A204.1 (cell line): ENCODE measurements at regions not wholly inside any gene's neighbourhood (a gene's known extent, or its start where the extent isn't known, plus 50 kb on each side); places are given as distances from the start of the nearest gene placed in this dataset.
"Not testable (repeated sequence)": the region's sequence is repeated elsewhere in the genome, so short reads cannot be mapped to it uniquely, and the experiment has no call there.

Experiments used
- FAIRE-seq: peaks from 2 replicates; lab custom pipeline; 2012; peaks lifted over from hg19 to GRCh38; lab: Jason Lieb, UNC

DNA sequence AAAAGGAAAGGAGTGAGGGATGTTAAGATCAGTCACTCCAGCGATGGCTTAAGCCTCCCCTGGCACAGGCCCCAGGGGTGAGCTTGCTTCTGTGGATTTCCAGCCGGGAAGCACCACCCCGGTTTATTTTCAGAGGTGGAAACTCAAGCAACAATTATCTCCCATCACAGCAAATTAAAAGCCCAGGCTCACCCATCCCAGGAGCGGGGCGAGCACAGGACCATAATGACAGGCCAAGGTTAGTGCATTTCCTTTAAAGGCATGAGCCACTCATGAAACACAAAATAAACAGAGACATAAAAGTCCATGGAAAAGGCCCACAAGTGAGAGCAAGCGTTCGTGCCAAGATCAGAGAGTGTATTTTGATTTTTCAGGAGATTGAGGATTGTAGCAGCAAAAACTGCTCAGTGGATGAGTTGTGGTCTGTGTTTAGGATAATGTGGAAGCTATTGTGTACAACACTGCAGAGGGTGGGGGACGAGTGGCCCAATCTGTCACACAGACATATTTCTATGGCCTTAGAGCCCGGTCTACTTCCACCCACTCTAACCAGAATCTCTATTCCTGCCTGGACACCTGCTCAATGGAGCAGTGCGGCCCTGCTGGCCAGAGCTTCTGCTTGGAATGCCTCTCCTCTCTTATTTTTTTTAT, 111.4 kb upstream of the CDC42EP3 start:
- FAIRE-seq = no peak

DNA sequence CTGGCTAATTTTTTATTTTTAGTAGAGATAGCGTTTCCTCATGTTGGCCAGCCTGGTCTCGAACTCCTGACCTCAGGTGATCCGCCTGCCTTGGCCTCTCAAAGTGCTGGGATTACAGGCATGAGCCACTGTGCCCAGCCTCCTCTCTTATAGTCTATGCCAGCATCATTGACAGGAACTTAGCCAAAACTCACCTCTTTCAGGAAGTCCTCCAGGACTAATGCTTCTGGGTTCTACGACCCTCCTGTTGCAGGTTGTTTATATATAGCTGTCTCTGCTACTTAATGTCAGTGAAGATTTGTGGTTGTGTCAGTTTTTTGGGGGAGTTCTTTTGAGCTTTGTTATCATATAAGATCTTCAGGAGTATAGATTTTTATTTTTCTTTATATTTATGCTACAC, 112.1 kb upstream of the CDC42EP3 start:
- no peak for FAIRE-seq

DNA sequence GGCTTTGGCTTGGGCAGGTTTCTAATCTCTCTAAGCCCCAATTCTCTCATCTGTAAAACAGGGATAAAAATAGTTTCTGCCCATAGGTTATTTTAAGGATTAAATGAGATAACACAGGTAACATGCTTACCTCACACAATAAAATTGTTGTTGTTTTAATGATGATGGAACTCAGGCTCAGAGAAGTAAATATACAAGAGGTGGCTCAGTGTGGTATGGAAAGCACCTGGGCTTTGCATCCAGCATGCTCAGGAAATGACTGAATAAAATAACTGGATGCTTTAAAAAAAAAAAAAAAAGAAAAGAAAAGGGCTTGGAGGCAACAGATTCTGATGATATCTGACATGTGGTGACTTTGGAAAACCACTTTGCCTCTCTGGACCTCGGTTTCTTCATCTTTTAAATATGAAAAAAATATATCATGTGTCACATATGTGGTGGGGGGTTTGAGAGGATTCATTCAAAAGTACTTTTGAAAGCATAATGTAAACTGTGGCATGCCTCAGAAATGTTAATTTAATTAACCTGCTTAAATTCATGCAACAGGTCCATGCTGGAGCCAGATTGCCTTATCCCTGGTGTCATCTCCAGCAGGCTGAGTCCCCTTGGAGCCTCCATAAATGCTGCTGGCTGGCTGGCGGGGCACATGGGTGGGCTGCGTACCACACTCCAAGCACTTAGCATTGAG, 112.8 kb upstream of the CDC42EP3 start:
- no peak for FAIRE-seq

DNA sequence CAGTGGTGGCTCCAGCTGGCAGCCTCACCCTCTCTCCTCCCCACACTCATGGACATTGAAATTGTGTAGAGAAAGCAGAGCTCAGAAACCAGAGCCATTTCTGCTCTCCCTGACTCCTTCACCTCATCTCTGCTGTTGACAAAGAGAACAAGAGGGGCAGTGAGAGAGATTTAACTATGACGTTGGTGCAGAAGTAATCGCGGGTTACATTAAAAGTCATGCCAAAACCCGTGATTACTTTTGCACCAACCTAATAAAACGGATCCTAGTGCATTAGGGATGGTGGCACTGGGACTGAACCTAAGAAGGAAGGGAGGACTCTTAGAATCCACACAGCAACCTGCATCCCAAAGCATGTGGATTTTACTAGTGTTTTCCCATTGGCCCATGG, 113.3 kb upstream of the CDC42EP3 start:
- no peak for FAIRE-seq

DNA sequence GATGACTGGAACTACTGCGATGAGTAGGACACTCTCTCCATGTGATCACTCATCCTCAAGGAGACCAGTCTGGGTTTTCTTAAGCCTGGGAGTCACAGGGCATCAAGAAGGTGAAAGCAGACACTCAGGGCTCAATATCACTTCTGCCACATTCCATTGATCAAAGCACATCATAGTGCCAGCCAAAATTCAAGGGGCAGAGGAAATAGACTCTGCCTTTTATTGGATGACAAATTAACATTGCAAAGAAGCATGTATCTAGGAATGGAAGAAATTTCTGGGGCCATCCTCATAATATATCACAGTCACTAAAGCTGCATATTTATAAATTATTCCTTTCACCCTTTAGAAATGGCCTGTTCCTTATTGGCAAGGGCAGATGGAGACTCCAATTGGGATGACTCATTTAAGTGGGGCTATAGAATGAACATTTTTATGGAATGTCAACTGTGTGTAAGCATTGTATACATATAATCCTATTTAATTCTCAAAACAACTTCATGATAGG, 114.8 kb upstream of the CDC42EP3 start:
- no peak for FAIRE-seq

DNA sequence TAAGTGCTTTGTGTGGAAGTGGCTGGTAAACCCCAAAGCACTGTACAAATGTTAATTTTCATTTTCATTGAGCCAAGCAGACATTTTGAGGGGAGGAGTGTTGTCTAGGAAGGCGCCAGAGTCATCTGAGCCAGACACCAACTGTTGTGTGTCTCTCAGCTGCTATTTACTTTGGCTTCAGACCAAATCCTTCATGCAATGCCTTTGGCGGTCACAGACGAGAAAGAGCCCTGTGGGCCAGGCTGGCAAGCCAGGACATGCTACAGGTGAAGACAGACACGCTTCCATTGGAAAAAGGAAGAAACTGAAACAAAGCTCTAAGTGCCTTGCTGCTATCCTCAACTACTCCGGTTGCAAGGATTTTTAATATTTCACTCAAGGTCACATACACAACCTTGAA, 115.4 kb upstream of the CDC42EP3 start:
- no peak for FAIRE-seq

DNA sequence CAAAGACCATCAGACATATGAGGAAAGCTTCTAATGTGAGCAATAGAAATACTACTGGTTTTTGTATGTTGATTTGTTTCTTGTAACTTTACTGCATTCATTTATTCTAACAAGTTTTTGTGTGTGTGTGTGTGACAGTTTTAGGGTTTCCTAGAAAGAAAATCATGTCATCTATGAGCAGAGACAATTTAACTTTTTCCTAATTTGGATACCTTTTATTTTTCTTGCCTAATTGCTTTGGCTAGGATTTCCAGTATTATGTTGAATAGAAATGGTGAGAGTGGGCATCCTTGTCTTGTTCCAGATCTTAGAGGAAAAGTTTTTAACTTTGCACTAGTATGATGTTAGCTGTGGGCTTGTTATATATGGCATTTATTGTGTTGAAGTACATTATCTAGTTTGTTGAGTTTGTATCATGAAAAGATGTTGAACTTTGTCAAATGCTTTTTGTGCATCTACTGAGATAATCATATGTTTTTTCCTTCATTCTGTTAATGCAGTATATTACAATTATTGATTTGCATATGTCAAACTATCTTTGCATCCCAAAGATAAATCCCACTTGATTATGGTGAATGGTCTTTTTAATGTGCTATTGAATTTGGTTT, 117.3 kb upstream of the CDC42EP3 start:
- no peak for FAIRE-seq

DNA sequence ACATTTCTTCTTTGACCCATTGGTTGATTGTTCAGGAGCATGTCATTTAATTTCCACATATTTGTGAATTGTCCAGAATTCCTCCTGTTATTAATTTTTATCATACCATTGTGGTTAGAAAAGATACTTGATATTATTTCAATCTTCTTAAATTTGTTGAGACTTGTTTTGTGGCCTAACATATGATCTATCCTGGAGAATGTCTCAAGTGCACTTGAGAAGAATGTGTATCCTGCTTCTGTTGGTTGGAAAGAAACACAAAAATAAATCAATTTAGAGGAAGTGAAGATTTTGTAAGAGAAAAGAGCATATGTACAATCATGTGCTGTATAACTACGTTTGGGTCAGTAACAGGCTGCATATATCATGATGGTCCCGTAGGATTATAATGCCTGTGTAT, 118.6 kb upstream of the CDC42EP3 start:
- no peak for FAIRE-seq

DNA sequence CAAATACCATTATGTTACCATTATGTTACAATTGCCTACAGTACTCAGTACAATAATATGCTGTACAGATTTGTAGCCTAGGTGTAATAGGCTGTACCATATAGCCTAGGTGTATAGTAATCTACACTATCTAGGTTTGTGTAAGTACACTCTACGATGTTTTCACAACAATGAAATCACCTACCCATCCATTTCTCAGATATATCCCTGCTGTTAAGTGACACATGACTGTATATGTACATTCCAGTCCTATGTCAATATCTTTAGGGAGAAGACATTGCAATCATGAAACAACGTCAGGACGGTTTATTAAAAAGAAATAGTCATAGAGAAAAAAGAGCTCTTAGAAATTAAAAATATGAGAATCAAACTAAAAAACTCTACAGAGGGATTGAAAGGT, 119.0 kb upstream of the CDC42EP3 start:
- no peak for FAIRE-seq

DNA sequence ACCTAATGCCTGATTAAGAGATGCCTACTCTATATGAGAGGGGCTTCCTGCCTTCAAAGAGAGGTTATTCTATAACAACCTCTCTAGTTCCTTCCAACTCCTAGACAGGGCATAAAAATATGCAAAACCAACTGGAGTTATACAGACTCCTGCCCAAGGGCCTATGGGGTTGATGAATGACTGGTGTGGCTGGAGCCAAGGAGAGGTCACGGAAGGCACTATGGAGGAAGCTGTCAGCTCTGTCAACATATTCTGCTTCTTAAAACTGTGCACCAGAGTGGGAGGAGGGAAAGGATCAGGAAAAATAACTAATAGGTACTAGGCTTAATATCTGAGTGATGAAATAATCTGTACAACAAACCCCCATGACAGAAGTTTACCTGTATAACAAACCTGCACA, 120.9 kb upstream of the CDC42EP3 start:
- FAIRE-seq = no peak

DNA sequence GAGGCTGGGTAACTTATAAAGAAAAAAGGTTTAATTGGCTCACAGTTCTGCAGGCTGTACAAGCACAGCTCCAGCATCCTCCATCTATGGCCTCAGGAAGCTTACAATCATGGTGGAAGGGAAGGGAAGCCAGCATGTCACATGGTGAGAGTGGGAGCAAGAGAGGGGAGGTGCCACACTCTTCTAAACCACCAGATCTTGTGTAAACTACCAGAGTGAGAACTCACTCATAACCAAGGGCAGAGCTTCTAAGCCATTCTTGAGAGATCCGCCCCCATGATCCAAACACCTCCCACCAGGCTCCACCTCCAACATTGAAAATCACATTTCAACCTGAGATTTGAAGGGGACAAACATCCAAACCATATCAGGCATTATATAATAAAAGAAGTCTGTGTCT, 121.6 kb upstream of the CDC42EP3 start:
- FAIRE-seq = no peak

DNA sequence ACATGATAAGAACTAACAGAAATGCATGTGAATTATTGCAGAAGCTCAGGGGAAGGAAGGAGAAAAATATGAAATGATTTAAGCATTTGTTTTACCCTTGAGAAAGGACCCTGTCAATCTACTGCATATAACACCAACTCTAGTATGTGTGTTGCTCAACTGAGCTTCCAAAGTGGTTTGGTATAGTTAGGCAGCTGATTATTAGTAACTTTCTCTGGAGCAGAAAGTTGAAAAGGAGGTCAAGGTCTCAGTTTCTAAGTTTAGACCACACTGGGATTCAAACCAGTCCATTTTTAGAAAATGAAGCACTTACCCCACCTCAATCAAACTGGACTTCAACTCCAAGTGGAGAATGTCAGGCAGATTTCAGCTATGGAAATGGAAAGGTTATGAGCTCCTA, 123.3 kb upstream of the CDC42EP3 start:
- FAIRE-seq = no peak

DNA sequence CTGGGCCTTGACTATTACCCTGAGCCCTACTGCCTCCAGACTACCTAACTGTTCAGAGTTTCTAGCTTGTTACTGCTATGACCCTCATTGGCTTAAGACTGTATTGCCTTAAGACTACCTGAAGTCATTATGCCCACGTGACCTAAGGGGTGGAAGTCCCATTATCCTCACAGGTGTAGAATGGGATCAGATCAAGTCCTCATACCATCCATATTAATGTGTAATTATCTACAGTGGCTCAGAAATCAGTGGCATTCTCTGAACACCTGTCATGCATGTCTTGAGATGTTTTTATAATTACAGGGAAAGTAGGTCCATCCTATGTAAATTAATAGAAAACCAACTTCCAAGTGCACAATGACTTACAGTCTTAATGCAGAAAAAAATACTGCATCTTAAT, 124.0 kb upstream of the CDC42EP3 start:
- FAIRE-seq = no peak

DNA sequence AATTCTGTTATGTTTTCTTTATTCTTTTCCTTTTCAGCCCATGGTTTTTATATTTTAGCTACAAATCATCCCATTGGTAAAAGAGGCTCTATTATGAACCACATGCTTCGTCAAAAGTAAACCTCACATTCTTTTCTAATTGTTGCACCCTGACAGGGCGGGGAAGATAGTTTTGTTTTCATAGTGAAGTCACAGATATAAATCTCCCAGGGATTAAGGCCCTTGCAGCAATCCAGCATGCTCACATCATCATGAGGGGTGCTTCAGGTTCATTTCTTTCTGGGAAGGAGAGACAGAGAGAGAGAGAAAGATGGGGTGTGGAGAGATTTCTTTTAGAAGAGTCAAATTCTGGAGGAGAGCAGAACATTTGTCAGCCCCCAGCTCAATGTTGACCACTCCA, 124.5 kb upstream of the CDC42EP3 start:
- no peak for FAIRE-seq

DNA sequence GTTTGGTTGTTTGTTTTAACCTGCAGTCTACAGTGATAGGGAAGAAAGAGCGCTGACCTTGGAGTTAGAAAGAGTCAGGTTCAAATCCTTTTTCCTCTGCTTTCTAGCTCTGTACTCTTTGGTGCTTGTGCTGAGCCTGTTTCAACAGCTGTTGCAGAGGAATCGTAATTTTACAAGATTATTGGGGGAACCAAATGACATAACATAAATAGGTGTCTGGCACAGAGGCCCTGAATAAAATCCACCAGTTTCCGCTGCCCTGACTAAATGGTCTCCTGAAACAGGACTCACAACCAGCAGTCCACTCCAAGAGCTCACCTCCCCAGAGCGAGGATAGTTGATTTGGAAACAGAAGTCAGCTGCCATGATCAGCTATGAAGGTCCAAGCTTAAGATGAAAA, 125.0 kb upstream of the CDC42EP3 start:
- FAIRE-seq = no peak

DNA sequence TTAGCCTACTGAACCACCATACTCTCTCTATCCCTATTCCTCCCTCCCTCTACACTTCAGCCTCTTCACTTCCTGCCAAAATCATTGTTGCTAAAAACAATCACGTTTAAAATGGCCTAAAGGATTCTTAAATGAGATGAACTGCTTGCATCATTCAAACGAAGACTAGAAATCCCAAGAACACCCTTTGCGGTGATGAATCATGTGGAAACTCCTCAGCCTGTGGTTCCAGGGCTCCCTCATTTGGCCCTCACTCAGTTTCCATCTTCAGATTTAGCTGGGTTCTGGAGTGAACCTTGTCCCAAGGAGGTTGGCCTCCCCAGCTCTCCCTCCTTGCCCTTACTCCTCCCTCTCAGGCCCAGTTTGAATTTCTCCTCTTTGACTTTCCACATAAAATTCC, 125.6 kb upstream of the CDC42EP3 start:
- no peak for FAIRE-seq

DNA sequence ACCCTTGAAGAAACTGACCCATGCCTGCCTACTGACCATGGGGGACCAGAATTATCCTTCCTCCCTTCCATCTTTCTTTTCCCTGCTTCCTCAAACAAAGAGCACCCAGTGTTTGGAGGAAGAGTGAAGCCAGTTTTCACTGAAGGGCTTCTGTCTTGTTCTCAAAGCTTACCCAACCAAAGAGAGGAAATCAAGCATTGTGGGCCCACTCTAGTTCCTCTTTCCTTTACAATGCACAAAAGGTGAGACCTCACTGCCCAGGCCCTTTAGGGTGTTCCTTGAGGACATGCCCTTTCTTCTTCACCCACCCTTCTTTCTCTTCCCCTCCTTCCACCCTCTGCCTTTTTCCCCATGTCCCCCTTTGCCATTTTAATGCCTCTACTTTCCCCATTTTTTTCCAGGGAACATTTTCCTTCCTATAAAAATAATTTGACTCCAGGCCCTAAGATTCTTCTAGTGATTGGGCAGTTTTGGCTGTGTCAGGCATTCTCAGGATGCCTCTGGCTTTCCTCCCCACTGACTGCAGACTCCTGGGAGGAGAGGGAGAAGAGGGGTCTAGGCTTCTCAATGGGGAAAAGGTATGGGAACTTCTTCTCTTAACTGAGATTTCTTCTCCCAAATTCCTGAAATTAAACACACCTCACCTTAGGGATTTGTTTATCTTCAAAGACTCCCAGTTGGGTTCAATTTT, 126.6 kb upstream of the RMDN2 start:
- no peak for FAIRE-seq

DNA sequence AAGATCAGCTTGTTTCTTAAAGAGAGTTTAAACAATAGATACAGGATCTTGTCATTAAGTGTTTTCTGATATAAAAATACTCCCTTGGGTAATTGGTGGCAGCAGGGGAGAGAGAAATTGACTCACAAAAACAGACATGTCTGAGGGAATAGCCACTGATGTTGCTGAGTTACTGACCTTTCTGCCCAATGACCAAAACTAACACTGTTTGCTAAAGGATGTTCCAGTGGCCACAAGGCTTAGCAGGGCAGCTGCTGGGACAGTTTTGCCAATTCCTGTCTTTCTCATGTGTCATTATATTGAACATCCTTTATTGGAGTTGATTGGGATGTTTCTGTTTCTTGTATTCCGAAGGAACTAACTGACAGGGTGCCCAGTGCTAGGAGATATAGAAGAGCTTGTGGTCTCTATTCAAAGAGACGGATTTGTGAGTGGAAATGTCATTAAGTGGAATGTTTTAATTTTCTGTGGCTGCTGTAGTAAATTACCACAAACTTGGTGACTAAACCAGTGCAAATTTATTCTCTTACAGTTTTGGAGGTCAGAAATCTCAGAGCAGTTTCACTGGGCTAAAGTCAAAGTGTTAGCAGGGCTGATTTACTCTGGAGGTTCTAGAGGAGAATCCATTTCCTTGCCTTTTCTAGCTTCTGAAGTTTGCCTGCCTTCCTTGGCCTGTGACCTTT, 124.8 kb upstream of the RMDN2 start:
- no peak for FAIRE-seq

DNA sequence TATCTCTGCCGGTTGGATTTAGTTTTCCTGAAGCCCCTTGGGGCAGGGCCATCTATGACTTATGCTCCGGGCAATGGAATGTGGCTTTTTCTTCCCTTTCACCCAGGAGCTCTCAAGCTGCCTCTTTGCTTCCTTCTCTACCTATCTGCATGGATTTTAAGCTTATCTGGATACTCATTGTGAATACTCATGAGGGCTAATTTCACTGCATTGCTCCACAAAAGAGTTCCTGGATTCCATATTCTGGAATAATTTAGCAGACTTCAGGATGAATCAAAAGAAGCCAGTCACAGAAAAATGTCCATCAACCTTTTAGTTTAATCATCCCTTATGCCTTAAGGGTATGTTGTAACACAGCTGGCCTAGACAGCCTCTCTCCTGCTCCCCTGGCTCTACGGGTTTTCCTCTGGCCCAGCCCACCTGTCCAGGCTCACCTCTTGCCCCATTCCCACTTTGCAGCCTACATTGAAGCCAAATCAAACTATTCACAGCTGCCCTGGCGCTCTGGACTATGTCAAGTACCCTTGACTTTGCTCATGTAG, 122.8 kb upstream of the RMDN2 start:
- FAIRE-seq = no peak

DNA sequence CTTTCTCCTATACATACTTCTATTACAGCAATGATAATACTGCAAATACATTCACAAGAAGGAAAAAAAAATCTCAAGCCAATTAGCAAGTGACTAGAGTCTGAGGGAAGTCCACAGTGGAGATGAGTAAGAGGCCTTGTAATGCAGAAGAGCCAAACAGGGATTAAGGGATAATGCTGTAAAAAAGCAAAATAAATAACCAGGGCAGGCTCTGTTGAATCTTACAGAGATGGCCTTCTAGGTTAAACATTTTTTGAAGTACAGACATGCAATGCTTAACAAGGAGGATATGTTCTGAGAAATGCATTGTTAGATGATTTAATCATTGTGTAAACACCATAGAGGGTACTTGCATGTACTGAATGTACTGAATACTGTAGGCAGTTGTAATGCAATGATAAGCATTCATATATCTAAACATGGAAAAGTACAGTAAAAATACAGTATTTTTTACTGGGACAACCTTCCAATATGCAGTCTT, 122.1 kb upstream of the RMDN2 start:
- no peak for FAIRE-seq

DNA sequence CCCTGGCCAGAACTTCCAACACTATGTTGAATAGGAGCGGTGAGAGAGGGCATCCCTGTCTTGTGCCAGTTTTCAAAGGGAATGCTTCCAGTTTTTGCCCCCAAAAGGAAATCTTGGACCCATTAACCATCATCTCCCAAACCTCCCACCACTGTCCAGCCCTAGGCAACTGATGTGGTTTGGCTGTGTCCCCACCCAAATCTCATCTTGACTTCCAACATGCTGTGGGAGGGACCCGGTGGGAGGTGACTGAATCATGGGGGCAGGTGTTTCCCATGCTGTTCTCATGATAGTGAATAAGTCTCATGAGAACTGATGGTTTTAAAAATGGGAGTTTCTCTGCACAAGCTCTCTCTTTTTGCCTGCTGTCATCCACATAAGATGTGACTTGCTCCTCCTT, 119.1 kb upstream of the RMDN2 start:
- FAIRE-seq = not testable (repeated sequence)

DNA sequence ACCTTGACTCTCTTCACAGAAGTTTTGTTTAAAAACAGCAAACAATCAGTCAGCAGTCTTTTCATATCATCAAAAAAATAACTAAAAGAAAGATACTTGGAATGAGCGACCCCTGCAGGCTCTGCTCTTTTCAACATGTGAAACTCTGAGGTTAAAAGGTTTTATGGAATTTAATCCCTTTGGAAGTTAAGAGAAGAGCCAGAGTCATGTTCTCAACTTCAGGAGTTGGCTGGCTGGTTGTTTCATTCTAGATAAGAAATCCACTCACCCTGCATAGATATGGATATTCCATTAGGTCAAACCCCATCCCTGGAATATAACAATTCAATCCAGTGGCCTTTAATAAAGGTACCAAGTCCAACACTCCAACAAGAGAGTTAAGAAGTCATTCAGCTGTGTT, 115.6 kb upstream of the RMDN2 start:
- no peak for FAIRE-seq
